GM23338 (cell line): ENCODE measurements at regions not wholly inside any gene's neighbourhood (a gene's known extent, or its start where the extent isn't known, plus 50 kb on each side); places are given as distances from the start of the nearest gene placed in this dataset.

Experiments used
- CREB1 ChIP-seq: fragments of 250-450 bp; sonication (Bioruptor Pico); IDR thresholded peaks from 2 replicates; pipeline ENCODE4 v1.5.0; 2020; ENCODE audit warnings: low read depth, mild to moderate bottlenecking, moderate library complexity
- ZNF114 ChIP-seq: fragments of 250-450 bp; sonication (Bioruptor Pico); IDR thresholded peaks from 2 replicates; pipeline ENCODE4 v1.5.0; 2020; ENCODE audit warnings: mild to moderate bottlenecking, moderate library complexity
- ZNF331 ChIP-seq: fragments of 250-450 bp; sonication (Bioruptor Pico); IDR thresholded peaks from 2 replicates; pipeline ENCODE4 v1.5.0; 2020; ENCODE audit warnings: low read depth, mild to moderate bottlenecking, moderate library complexity
- TF ChIP-seq, protein P1 (sequence below): fragments of 250-450 bp; sonication (Bioruptor Pico); IDR thresholded peaks from 2 replicates; pipeline ENCODE4 v1.5.0; 2020; ENCODE audit warnings: mild to moderate bottlenecking, moderate library complexity
- TF ChIP-seq, protein P2 (sequence below): IDR thresholded peaks from 2 replicates; pipeline ENCODE4 v1.6.1; 2016; ENCODE audit warnings: antibody characterized with exemption
- TF ChIP-seq, protein P3 (sequence below): IDR thresholded peaks from one replicate; pipeline ENCODE4 v1.6.1; 2018; ENCODE audit warnings: antibody characterized with exemption; ENCODE audit not compliant: unreplicated experiment

DNA sequence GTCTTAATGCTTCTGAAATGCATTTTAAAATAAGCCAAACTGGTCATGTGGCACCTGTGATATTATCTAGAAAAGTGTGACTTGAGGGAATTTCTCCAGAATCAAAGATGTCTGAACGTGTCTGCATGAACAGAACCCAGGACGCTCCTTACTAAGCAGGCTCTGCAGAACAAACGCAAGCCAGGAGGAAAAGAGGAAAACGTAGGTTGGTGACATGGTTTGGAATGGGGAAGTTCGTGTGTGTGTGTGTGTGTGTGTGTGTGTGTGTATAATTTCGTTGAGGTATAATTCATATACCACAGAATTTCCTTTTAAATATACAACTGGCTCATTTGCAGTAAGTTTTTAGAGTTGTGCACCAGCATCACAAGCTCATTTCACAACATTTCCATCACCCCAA is 200.5 kb upstream of the FOXQ1 start (continued):
- TF ChIP-seq, protein P1, sequence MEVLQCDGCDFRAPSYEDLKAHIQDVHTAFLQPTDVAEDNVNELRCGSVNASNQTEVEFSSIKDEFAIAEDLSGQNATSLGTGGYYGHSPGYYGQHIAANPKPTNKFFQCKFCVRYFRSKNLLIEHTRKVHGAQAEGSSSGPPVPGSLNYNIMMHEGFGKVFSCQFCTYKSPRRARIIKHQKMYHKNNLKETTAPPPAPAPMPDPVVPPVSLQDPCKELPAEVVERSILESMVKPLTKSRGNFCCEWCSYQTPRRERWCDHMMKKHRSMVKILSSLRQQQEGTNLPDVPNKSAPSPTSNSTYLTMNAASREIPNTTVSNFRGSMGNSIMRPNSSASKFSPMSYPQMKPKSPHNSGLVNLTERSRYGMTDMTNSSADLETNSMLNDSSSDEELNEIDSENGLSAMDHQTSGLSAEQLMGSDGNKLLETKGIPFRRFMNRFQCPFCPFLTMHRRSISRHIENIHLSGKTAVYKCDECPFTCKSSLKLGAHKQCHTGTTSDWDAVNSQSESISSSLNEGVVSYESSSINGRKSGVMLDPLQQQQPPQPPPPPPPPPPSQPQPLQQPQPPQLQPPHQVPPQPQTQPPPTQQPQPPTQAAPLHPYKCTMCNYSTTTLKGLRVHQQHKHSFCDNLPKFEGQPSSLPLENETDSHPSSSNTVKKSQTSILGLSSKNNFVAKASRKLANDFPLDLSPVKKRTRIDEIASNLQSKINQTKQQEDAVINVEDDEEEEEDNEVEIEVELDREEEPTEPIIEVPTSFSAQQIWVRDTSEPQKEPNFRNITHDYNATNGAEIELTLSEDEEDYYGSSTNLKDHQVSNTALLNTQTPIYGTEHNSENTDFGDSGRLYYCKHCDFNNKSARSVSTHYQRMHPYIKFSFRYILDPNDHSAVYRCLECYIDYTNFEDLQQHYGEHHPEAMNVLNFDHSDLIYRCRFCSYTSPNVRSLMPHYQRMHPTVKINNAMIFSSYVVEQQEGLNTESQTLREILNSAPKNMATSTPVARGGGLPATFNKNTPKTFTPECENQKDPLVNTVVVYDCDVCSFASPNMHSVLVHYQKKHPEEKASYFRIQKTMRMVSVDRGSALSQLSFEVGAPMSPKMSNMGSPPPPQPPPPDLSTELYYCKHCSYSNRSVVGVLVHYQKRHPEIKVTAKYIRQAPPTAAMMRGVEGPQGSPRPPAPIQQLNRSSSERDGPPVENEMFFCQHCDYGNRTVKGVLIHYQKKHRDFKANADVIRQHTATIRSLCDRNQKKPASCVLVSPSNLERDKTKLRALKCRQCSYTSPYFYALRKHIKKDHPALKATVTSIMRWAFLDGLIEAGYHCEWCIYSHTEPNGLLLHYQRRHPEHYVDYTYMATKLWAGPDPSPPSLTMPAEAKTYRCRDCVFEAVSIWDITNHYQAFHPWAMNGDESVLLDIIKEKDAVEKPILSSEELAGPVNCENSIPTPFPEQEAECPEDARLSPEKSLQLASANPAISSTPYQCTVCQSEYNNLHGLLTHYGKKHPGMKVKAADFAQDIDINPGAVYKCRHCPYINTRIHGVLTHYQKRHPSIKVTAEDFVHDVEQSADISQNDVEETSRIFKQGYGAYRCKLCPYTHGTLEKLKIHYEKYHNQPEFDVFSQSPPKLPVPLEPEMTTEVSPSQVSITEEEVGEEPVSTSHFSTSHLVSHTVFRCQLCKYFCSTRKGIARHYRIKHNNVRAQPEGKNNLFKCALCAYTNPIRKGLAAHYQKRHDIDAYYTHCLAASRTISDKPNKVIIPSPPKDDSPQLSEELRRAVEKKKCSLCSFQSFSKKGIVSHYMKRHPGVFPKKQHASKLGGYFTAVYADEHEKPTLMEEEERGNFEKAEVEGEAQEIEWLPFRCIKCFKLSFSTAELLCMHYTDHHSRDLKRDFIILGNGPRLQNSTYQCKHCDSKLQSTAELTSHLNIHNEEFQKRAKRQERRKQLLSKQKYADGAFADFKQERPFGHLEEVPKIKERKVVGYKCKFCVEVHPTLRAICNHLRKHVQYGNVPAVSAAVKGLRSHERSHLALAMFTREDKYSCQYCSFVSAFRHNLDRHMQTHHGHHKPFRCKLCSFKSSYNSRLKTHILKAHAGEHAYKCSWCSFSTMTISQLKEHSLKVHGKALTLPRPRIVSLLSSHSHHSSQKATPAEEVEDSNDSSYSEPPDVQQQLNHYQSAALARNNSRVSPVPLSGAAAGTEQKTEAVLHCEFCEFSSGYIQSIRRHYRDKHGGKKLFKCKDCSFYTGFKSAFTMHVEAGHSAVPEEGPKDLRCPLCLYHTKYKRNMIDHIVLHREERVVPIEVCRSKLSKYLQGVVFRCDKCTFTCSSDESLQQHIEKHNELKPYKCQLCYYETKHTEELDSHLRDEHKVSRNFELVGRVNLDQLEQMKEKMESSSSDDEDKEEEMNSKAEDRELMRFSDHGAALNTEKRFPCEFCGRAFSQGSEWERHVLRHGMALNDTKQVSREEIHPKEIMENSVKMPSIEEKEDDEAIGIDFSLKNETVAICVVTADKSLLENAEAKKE (CRISPR knock-in tag) = no peak
- no peak for TF ChIP-seq CREB1 (CRISPR knock-in tag)
- TF ChIP-seq, protein P2, sequence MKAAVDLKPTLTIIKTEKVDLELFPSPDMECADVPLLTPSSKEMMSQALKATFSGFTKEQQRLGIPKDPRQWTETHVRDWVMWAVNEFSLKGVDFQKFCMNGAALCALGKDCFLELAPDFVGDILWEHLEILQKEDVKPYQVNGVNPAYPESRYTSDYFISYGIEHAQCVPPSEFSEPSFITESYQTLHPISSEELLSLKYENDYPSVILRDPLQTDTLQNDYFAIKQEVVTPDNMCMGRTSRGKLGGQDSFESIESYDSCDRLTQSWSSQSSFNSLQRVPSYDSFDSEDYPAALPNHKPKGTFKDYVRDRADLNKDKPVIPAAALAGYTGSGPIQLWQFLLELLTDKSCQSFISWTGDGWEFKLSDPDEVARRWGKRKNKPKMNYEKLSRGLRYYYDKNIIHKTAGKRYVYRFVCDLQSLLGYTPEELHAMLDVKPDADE = no peak
- no peak for TF ChIP-seq ZNF331 (CRISPR knock-in tag)
- no peak for TF ChIP-seq ZNF114 (CRISPR knock-in tag)
- TF ChIP-seq, protein P3, sequence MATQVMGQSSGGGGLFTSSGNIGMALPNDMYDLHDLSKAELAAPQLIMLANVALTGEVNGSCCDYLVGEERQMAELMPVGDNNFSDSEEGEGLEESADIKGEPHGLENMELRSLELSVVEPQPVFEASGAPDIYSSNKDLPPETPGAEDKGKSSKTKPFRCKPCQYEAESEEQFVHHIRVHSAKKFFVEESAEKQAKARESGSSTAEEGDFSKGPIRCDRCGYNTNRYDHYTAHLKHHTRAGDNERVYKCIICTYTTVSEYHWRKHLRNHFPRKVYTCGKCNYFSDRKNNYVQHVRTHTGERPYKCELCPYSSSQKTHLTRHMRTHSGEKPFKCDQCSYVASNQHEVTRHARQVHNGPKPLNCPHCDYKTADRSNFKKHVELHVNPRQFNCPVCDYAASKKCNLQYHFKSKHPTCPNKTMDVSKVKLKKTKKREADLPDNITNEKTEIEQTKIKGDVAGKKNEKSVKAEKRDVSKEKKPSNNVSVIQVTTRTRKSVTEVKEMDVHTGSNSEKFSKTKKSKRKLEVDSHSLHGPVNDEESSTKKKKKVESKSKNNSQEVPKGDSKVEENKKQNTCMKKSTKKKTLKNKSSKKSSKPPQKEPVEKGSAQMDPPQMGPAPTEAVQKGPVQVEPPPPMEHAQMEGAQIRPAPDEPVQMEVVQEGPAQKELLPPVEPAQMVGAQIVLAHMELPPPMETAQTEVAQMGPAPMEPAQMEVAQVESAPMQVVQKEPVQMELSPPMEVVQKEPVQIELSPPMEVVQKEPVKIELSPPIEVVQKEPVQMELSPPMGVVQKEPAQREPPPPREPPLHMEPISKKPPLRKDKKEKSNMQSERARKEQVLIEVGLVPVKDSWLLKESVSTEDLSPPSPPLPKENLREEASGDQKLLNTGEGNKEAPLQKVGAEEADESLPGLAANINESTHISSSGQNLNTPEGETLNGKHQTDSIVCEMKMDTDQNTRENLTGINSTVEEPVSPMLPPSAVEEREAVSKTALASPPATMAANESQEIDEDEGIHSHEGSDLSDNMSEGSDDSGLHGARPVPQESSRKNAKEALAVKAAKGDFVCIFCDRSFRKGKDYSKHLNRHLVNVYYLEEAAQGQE = no peak
